Activated CD8-positive, alpha-beta T cell treated with anti-CD3 and anti-CD28 coated beads for 36 hours (primary cell): ENCODE measurements at regions not wholly inside any gene's neighbourhood (a gene's known extent, or its start where the extent isn't known, plus 50 kb on each side); places are given as distances from the start of the nearest gene placed in this dataset.

Experiments used
- ATAC-seq: fragments of 200-7000 bp; cut with Tn5 transposase; one replicate; pipeline ENCODE4 v1.10.0; 2021; ENCODE audit warnings: mild to moderate bottlenecking, moderate library complexity
- CTCF ChIA-PET: fragments of 350-600 bp; sonication (Branson Sonifier 250); formaldehyde crosslinking; loops from one replicate; lab custom pipeline; 2021; ENCODE audit warnings: antibody characterized with exemption; lab: Charles Lee
- POLR2A ChIA-PET: fragments of 350-600 bp; sonication (Branson Sonifier 250); formaldehyde crosslinking; loops from one replicate; lab custom pipeline; 2021; ENCODE audit warnings: antibody characterized with exemption; lab: Charles Lee
- DNase-seq: peaks from one replicate; pipeline ENCODE4 v3.0.0-alpha.2; 2020
- H3K27ac Mint-ChIP-seq: one replicate; pipeline ENCODE4 v1.8.0; 2021; ENCODE audit warnings: mild to moderate bottlenecking, mixed read lengths
- H3K27me3 Mint-ChIP-seq: one replicate; pipeline ENCODE4 v1.8.0; 2021; ENCODE audit warnings: mixed read lengths
- H3K36me3 Mint-ChIP-seq: one replicate; pipeline ENCODE4 v1.8.0; 2021; ENCODE audit warnings: low read depth, mixed read lengths
- H3K4me1 Mint-ChIP-seq: one replicate; pipeline ENCODE4 v1.8.0; 2021; ENCODE audit warnings: low read depth, mixed read lengths
- H3K4me3 Mint-ChIP-seq: one replicate; pipeline ENCODE4 v1.8.0; 2021; ENCODE audit warnings: mild to moderate bottlenecking, moderate library complexity, mixed read lengths
- H3K9me3 Mint-ChIP-seq: one replicate; pipeline ENCODE4 v1.8.0; 2021; ENCODE audit warnings: mixed read lengths
- intact Hi-C: fragments of 100-400 bp; cut with micrococcal nuclease; formaldehyde crosslinking; loops from one replicate; pipeline ENCODE4 v1.10.0; 2022
- TF ChIP-seq, protein P1 (sequence below): fragments of 200-600 bp; IDR thresholded peaks from one replicate; pipeline ENCODE4 v1.8.0; 2022; ENCODE audit warnings: antibody characterized with exemption, mild to moderate bottlenecking

DNA sequence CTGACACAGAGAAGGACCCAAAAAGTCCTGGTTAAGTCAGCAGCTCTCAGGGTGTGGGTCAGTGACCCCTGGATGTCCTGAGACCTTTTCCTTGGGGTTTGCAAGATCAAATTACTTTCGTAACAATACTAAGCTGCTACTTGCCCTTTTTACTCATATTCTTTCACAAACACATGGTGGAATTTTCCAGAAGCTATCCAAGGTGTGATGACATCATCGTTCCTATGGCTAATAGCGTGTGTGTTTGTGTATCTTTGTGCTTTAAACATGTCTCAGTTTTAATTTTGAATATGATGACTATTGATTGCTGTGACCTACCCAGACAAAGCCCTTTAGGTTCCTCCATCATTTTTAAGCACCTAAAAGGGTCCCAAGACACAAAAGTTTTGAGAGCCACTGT lies 176.2 kb downstream of the PHETA1 start:
- no peaks in the 10 kb centered on the region for H3K4me1 Mint-ChIP-seq

DNA sequence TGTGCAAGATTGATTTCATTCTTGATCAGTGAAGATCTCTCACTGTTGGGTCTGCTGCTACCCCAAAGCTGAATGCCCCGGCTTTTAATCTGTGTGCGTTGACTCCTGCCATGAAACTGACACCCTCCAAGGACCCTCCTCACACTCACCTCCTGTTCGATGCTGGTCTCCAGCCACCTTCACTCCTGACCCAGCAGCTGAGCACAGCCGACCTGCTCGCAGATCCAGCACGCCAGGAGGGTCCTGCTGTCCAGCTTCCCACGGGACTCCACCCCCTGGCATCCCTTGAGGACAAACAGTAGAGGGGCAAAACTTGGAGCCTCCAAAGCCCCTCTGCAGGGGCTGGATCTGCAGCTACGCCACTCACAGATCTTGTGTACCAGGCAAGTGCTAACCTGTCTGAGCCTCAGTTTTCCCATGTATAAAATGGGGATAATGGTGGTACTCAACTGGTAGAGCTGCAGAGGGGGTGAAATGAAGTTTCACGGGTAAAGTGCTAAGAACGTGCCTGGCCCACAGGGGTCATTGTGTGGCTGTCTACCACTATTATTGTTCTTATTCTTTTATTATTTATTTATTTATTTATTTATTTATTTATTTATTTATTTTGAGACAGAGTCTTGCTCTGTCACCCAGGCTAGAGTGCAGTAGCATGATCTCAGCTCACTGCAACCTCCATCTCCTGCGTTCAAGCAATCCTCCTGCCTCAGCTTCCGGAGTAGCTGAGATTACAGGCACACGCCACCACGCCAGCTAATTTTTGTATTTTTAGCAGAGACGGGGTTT lies 178.0 kb downstream of the PHETA1 start:
- H3K27ac Mint-ChIP-seq: no peak overlapping the region
- CTCF ChIA-PET: no interaction called here
- H3K4me1 Mint-ChIP-seq: no peaks in the 10 kb centered on the region
- H3K27me3 Mint-ChIP-seq: peaks cover under 1% of the 10 kb centered on the region
- no peaks in the 10 kb centered on the region for H3K36me3 Mint-ChIP-seq
- intact Hi-C loops: no loop called here
- H3K9me3 Mint-ChIP-seq: no peaks in the 10 kb centered on the region
- POLR2A ChIA-PET: no interaction called here
- TF ChIP-seq, protein P1, sequence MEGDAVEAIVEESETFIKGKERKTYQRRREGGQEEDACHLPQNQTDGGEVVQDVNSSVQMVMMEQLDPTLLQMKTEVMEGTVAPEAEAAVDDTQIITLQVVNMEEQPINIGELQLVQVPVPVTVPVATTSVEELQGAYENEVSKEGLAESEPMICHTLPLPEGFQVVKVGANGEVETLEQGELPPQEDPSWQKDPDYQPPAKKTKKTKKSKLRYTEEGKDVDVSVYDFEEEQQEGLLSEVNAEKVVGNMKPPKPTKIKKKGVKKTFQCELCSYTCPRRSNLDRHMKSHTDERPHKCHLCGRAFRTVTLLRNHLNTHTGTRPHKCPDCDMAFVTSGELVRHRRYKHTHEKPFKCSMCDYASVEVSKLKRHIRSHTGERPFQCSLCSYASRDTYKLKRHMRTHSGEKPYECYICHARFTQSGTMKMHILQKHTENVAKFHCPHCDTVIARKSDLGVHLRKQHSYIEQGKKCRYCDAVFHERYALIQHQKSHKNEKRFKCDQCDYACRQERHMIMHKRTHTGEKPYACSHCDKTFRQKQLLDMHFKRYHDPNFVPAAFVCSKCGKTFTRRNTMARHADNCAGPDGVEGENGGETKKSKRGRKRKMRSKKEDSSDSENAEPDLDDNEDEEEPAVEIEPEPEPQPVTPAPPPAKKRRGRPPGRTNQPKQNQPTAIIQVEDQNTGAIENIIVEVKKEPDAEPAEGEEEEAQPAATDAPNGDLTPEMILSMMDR: no peak
- H3K4me3 Mint-ChIP-seq: no peak overlapping the region
- no peak for DNase-seq
- ATAC-seq: no peak

More for the DNA sequence above, 176.2 kb downstream of the PHETA1 start:
- ChIA-PET POLR2A (no interaction called here), CTCF (no interaction called here)
- no peaks in the 10 kb centered on the region for H3K9me3 Mint-ChIP-seq
- H3K4me3 Mint-ChIP-seq: no peak overlapping the region
- TF ChIP-seq, protein P1: no peak
- H3K36me3 Mint-ChIP-seq: no peaks in the 10 kb centered on the region
- H3K27me3 Mint-ChIP-seq: peaks cover 5% of the 10 kb centered on the region
- intact Hi-C loops: no loop called here
- DNase-seq (no peak), ATAC-seq (no peak)
- H3K27ac Mint-ChIP-seq: no peak overlapping the region

DNA sequence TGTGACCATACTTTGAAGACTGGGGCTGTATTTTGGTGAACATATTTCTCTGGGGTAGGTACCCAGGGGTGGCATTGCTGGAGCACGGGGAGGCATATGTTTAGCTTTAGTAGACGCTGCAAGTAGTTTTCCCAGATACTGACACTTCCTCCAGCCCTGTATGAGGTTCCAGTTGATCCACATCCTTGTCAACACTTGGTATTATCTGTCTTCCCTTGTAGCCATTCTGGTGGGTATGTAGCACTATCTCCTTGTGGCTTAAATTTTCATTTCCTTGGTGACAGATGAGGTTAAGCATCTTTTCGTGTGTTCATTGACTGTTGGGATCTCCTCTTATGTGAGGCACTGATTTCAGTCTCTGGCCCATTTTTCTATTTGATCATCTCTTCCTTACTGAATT lies 179.1 kb downstream of the PHETA1 start:
- Mint-ChIP-seq H3K36me3 (no peaks in the 10 kb centered on the region), H3K4me1 (no peaks in the 10 kb centered on the region), H3K4me3 (no peak overlapping the region), H3K27ac (no peak overlapping the region), H3K27me3 (no peaks in the 10 kb centered on the region), H3K9me3 (no peaks in the 10 kb centered on the region)
- ATAC-seq (no peak), DNase-seq (no peak)
- ChIA-PET CTCF (no interaction called here), POLR2A (no interaction called here)
- TF ChIP-seq, protein P1: no peak
- intact Hi-C loops: no loop called here

DNA sequence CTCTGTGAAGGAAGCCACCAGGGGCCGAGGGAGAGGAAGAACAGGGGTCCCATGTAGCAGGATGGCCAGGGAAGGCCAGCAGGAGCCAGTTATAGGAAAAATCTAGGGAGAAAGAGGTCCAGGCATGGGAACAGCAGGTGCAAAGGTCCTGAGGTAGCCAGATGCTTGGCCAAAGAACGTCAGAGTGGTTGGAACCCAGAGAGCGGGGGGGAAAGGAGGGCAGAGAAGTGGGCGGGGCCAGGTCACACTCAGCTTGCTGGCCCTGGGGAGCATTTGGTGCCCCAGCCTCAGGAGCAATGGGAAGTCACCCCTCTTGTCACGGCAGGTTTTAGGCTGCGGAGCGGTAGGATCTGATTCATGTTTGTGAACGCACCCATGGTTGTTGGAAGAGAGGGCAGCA lies 180.5 kb downstream of the PHETA1 start:
- ATAC-seq (no peak), DNase-seq (no peak)
- intact Hi-C loops: no loop called here
- Mint-ChIP-seq H3K27me3 (no peaks in the 10 kb centered on the region), H3K36me3 (no peaks in the 10 kb centered on the region), H3K4me3 (no peak overlapping the region), H3K27ac (no peak overlapping the region), H3K9me3 (no peaks in the 10 kb centered on the region), H3K4me1 (no peaks in the 10 kb centered on the region)
- TF ChIP-seq, protein P1: no peak
- ChIA-PET CTCF (no interaction called here), POLR2A (no interaction called here)

DNA sequence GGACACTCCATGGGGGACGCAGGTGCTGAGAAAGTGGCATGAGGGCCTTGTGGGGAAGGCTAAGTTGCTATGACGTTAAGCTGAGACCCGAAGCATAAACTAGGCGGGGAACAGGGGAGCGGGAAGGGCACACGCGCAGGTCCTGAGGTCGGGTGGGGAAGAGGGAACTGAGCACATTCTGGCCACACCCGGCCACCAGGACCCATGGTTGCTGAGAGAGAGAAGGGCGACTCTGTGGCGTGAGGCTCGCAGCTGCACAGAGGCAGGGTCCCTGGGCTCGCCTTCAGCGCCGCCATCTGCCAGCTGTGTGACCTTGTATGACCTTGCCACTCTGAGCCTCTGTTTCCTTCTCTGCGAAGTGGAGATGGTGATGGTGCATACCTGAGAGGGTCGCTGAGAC lies 182.5 kb downstream of the PHETA1 start:
- no peak for DNase-seq
- Mint-ChIP-seq H3K36me3 (no peaks in the 10 kb centered on the region), H3K27me3 (peaks cover 5% of the 10 kb centered on the region), H3K27ac (no peak overlapping the region), H3K4me3 (no peak overlapping the region), H3K9me3 (no peaks in the 10 kb centered on the region), H3K4me1 (no peaks in the 10 kb centered on the region)
- intact Hi-C loops: no loop called here
- TF ChIP-seq, protein P1: no peak
- CTCF ChIA-PET: no interaction called here
- ATAC-seq: no peak
- POLR2A ChIA-PET: no interaction called here
